SK-MEL-5 (cell line): ENCODE measurements at regions not wholly inside any gene's neighbourhood (a gene's known extent, or its start where the extent isn't known, plus 50 kb on each side); places are given as distances from the start of the nearest gene placed in this dataset.
"Not testable (repeated sequence)": the region's sequence is repeated elsewhere in the genome, so short reads cannot be mapped to it uniquely, and the experiment has no call there.

ENCODE experiments used
- DNase-seq: peaks from one replicate; pipeline ENCODE4 v3.0.0-alpha.2; 2016; ENCODE audit warnings: low read depth, low spot score
- in situ Hi-C: cut with HindIII; loops from 2 replicates; pipeline ENCODE4 v1.10.0; 2016; ENCODE audit warnings: low sequenced_read_pairs, high pct_unique_total_duplicates, low pct_unique_long_range_greater_than_20kb

GRCh38 chr2:77808599-77808998, 286.4 kb upstream of the LRRTM4 start:
- in situ Hi-C loops: no loop called here
- no peak for DNase-seq

- in situ Hi-C loops: no loop called here
- no peak for DNase-seq
Observed at GRCh38 chr2:77813599-77813998, 291.4 kb upstream of the LRRTM4 start.

- in situ Hi-C loops: no loop called here
- no peak for DNase-seq
Observed at GRCh38 chr2:77816618-77817017, 294.4 kb upstream of the LRRTM4 start.

GRCh38 chr2:77818186-77818585, 296.0 kb upstream of the LRRTM4 start:
- no peak for DNase-seq
- in situ Hi-C loops: no loop called here

- DNase-seq: no peak
- in situ Hi-C loops: no loop called here
Observed at GRCh38 chr2:77823028-77823427, 300.9 kb upstream of the LRRTM4 start.

- in situ Hi-C loops: no loop called here
Observed at GRCh38 chr2:77831060-77831459, 308.9 kb upstream of the LRRTM4 start.

GRCh38 chr2:77831471-77831870, 309.3 kb upstream of the LRRTM4 start:
- in situ Hi-C loops: no loop called here
- DNase-seq: no peak

More at GRCh38 chr2:77831060-77831459, 308.9 kb upstream of the LRRTM4 start:
- DNase-seq: no peak

- DNase-seq: no peak
- in situ Hi-C loops: no loop called here
Observed at GRCh38 chr2:77831898-77832297, 309.7 kb upstream of the LRRTM4 start.

GRCh38 chr2:77834360-77835002, 312.3 kb upstream of the LRRTM4 start:
- DNase-seq: no peak
- in situ Hi-C loops: no loop called here

- DNase-seq: no peak
- in situ Hi-C loops: no loop called here
Observed at GRCh38 chr2:77838441-77838840, 316.3 kb upstream of the LRRTM4 start.

GRCh38 chr2:77839102-77839501, 316.9 kb upstream of the LRRTM4 start:
- in situ Hi-C loops: no loop called here
- no peak for DNase-seq

GRCh38 chr2:77862120-77862519, 339.9 kb upstream of the LRRTM4 start:
- in situ Hi-C loops: no loop called here
- no peak for DNase-seq

- DNase-seq: no peak
- in situ Hi-C loops: no loop called here
Observed at GRCh38 chr2:77864426-77864825, 342.2 kb upstream of the LRRTM4 start.

- in situ Hi-C loops: no loop called here
- DNase-seq: no peak
Observed at GRCh38 chr2:77866661-77867060, 344.5 kb upstream of the LRRTM4 start.

- DNase-seq: no peak
- in situ Hi-C loops: no loop called here
Observed at GRCh38 chr2:77867146-77867545, 345.0 kb upstream of the LRRTM4 start.

- in situ Hi-C loops: no loop called here
- no peak for DNase-seq
Observed at GRCh38 chr2:77873506-77873905, 351.3 kb upstream of the LRRTM4 start.

- in situ Hi-C loops, DNase-seq: not testable (repeated sequence)
Observed at GRCh38 chr2:77900211-77900610, 378.0 kb upstream of the LRRTM4 start.

- DNase-seq: no peak
- in situ Hi-C loops: no loop called here
Observed at GRCh38 chr2:77910136-77910535, 388.0 kb upstream of the LRRTM4 start.

GRCh38 chr2:77920838-77921366, 398.7 kb upstream of the LRRTM4 start:
- in situ Hi-C loops: no loop called here
- DNase-seq: no peak

- in situ Hi-C loops: no loop called here
- DNase-seq: no peak
Observed at GRCh38 chr2:77922567-77922966, 400.4 kb upstream of the LRRTM4 start.
